NCI-H446 treated with DMSO at 0.1 percent for 48 hours (cell line): ENCODE measurements at regions not wholly inside any gene's neighbourhood (a gene's known extent, or its start where the extent isn't known, plus 50 kb on each side); places are given as distances from the start of the nearest gene placed in this dataset.

ENCODE experiments used
- DNase-seq: peaks from one replicate; lab custom pipeline; 2025; lab: John Stamatoyannopoulos, UW

DNA sequence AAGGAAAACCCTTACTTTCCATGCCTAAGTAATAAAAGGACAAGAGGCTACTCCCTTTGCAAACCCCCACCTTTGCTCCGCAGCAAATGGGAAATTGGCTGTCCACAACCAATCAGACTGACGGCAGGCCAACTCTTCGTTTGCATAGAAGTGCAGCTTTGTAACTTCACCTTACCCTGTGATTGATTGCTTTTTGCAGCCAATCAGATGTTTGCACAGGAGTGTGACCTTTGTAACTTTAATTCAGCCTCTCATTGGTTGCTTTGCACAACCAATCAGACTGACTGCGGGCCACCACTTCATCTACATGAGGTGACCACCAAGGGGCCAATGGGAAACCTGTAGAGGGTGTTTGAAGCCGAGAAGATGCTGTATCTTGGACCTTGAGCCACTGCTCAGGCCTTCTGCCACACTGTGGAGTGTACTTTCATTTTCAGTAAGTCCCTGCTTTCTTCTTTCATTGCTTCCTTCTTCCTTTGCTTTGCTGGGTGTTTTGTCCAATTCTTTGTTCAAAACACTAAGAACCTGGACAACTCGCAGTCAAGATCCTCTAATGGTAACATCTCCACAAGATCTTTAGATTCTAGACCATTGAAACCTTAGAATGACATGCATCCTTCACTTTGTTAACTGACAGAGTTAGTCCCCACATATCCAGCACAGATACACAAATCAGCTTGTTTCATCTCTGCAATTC is 51.3 kb upstream of the FREM1 start:
- no peak for DNase-seq

DNA sequence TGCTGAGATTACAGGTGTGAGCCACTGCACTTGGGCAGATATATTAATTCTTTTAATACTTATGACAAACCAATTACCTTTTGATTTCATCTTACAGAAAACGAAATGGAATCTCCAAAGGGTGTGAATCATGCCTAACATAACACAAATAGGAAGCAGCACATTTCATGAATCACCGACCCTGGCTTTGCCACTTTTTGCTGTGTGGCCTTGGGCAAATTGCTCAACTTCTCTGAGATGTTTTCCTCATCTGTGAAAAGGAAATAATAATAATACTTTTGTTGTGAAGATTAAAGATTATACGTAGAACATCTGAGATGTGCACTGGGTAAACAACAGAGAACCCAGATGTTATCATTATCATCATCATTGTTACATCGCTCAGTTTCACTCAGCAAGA is 50.7 kb upstream of the FREM1 start:
- no peak for DNase-seq
